Esophagus muscularis mucosa (tissue), 4 donors: ENCODE measurements at regions not wholly inside any gene's neighbourhood (a gene's known extent, or its start where the extent isn't known, plus 50 kb on each side); places are given as distances from the start of the nearest gene placed in this dataset.
A peak's percentile ranks its signal among the peaks of the same experiment; 100 is the strongest.

Source experiments
- DNase-seq: peaks from one replicate; pipeline ENCODE4 v3.0.0-alpha.2; 2017; ENCODE audit errors: extremely low spot score
- H3K27ac ChIP-seq, 4 donors: fragments of 200-600 bp; sonication (generic); replicated peaks in 1 of 4; 1 replicate in 3 of 4; 2 replicates in 1 of 4; pipeline ENCODE4 v1.5.1; 2016 to 2019; ENCODE audit warnings: mild to moderate bottlenecking in 1 of 4
- H3K27me3 ChIP-seq, 4 donors: fragments of 200-600 bp; sonication (generic); one replicate each; pipeline versions ENCODE4 v1.5.1 to v1.6.0; 2016 to 2019
- H3K36me3 ChIP-seq, 4 donors: fragments of 200-600 bp; sonication (generic); one replicate each; pipeline ENCODE4 v1.5.1; 2016 to 2019
- H3K4me1 ChIP-seq, 4 donors: fragments of 200-600 bp; sonication (generic); one replicate each; pipeline ENCODE4 v1.5.1; 2016 to 2019
- H3K4me3 ChIP-seq, 4 donors: fragments of 200-600 bp; sonication (generic); 1 replicate in 2 of 4; 2 replicates in 2 of 4; pipeline ENCODE4 v1.5.1; 2016 to 2019; ENCODE audit warnings: mild to moderate bottlenecking in 4 of 4, moderate library complexity in 1 of 4
- H3K9me3 ChIP-seq, 4 donors: fragments of 200-600 bp; sonication (generic); 1 replicate in 3 of 4; 2 replicates in 1 of 4; pipeline ENCODE4 v1.5.1; 2016 to 2019
- CTCF ChIP-seq, 3 experiments: fragments of 200-600 bp in 2 of 3; fragments of 450-650 bp in 1 of 3; sonication (generic) in 2 of 3; IDR thresholded peaks; one replicate each; pipeline ENCODE4 v1.5.1; 2017 to 2019; ENCODE audit warnings: antibody characterized with exemption in 3 of 3, mild to moderate bottlenecking in 2 of 3, moderate library complexity in 1 of 3
- EP300 ChIP-seq: sonication (generic); formaldehyde crosslinking; IDR thresholded peaks from one replicate; pipeline ENCODE4 v1.6.1; 2017; ENCODE audit warnings: antibody characterized with exemption
- POLR2A ChIP-seq: fragments of 450-650 bp; IDR thresholded peaks from one replicate; pipeline ENCODE4 v1.6.1; 2017; ENCODE audit warnings: antibody characterized with exemption, moderate library complexity, mild to moderate bottlenecking, low read depth
- POLR2AphosphoS5 ChIP-seq, 2 donors: sonication (generic); formaldehyde crosslinking; IDR thresholded peaks; one replicate each; pipeline ENCODE4 v1.6.1; 2017; ENCODE audit warnings: antibody characterized with exemption in 2 of 2
- WGBS: methylation state at CpG from one replicate; pipeline ENCODE4 v1.1.5; 2018; 5-methylcytosine and 5-hydroxymethylcytosine counted together
- intact Hi-C: fragments of 100-400 bp; cut with DNase I; formaldehyde crosslinking; loops from one replicate; pipeline ENCODE4 v1.15.1; 2023

GRCh38 chr12:24379861-24380521 lies 430.5 kb upstream of the SOX5 start:
- H3K27me3 ChIP-seq = no peaks in the 10 kb centered on the region
- H3K4me3 ChIP-seq = no peak overlapping the region
- H3K9me3 ChIP-seq = peaks cover 0 to 3% (median 0%) of the 10 kb centered on the region in 4 donors
- no peaks in the 10 kb centered on the region for H3K36me3 ChIP-seq
- no peak for DNase-seq
- TF ChIP-seq CTCF (IDR thresholded peaks at IDR 0.05) = no peak
- no peak for TF ChIP-seq POLR2A
- no peak for TF ChIP-seq POLR2AphosphoS5 (IDR thresholded peaks at IDR 0.05)
- no peak for TF ChIP-seq EP300
- H3K27ac ChIP-seq = no peak overlapping the region
- 81% methylated on average over 5 of the region's 5 CpGs for WGBS
- intact Hi-C loops = no loop called here
- H3K4me1 ChIP-seq = peaks cover 0 to 18% (median 17%) of the 10 kb centered on the region in 4 donors

GRCh38 chr12:24379433-24379832 lies 430.0 kb upstream of the SOX5 start:
- H3K4me3 ChIP-seq = no peak overlapping the region
- H3K27me3 ChIP-seq = no peaks in the 10 kb centered on the region
- no peaks in the 10 kb centered on the region for H3K36me3 ChIP-seq
- DNase-seq = no peak
- H3K27ac ChIP-seq = no peak overlapping the region
- WGBS = 85% methylated on average over 3 of the region's 3 CpGs
- intact Hi-C loops = no loop called here
- peaks cover 0 to 18% (median 17%) of the 10 kb centered on the region in 4 donors for H3K4me1 ChIP-seq
- TF ChIP-seq CTCF (IDR thresholded peaks at IDR 0.05) (no peak), POLR2AphosphoS5 (IDR thresholded peaks at IDR 0.05) (no peak), POLR2A (no peak), EP300 (no peak)
- H3K9me3 ChIP-seq = peaks cover 0 to 3% (median 0%) of the 10 kb centered on the region in 4 donors

- TF ChIP-seq POLR2AphosphoS5 (IDR thresholded peaks at IDR 0.05) (peak in 1 of 2 donors; percentile 29), POLR2A (no peak)
- intact Hi-C loops = no loop called here
- peaks cover 0 to 18% (median 17%) of the 10 kb centered on the region in 4 donors for H3K4me1 ChIP-seq
- WGBS = 38% methylated on average over 10 of the region's 10 CpGs
- DNase-seq = no peak
- no peak overlapping the region for H3K4me3 ChIP-seq
- H3K27ac ChIP-seq = no peak overlapping the region
- no peaks in the 10 kb centered on the region for H3K36me3 ChIP-seq
- peaks cover 0 to 3% (median 0%) of the 10 kb centered on the region in 4 donors for H3K9me3 ChIP-seq
- H3K27me3 ChIP-seq = no peaks in the 10 kb centered on the region
Observed at GRCh38 chr12:24378548-24379407, 429.3 kb upstream of the SOX5 start.

- H3K9me3 ChIP-seq = no peaks in the 10 kb centered on the region
- no peak overlapping the region for H3K27ac ChIP-seq
- H3K27me3 ChIP-seq = no peaks in the 10 kb centered on the region
- no peaks in the 10 kb centered on the region for H3K36me3 ChIP-seq
- TF ChIP-seq POLR2AphosphoS5 (IDR thresholded peaks at IDR 0.05) (no peak), POLR2A (no peak), EP300 (no peak), CTCF (IDR thresholded peaks at IDR 0.05) (no peak)
- intact Hi-C loops = no loop called here
- no peak overlapping the region for H3K4me3 ChIP-seq
- DNase-seq = no peak
- peaks cover 0 to 18% (median 15%) of the 10 kb centered on the region in 4 donors for H3K4me1 ChIP-seq
Observed at GRCh38 chr12:24374452-24374851, 425.0 kb upstream of the SOX5 start.

- no peak for DNase-seq
- Histone ChIP-seq H3K4me1 (peaks cover 0 to 5% (median 4%) of the 10 kb centered on the region in 4 donors), H3K36me3 (no peaks in the 10 kb centered on the region), H3K27ac (no peak overlapping the region), H3K27me3 (no peaks in the 10 kb centered on the region), H3K4me3 (no peak overlapping the region), H3K9me3 (no peaks in the 10 kb centered on the region)
- TF ChIP-seq CTCF (IDR thresholded peaks at IDR 0.05) (no peak), POLR2AphosphoS5 (IDR thresholded peaks at IDR 0.05) (no peak), POLR2A (no peak), EP300 (no peak)
- intact Hi-C loops = no loop called here
- 93% methylated on average over 3 of the region's 3 CpGs for WGBS
Observed at GRCh38 chr12:24373004-24373403, 423.5 kb upstream of the SOX5 start.
